Transverse colon (tissue), 4 donors: ENCODE measurements at regions not wholly inside any gene's neighbourhood (a gene's known extent, or its start where the extent isn't known, plus 50 kb on each side); places are given as distances from the start of the nearest gene placed in this dataset.

Source experiments
- DNase-seq: peaks from one replicate; pipeline ENCODE4 v3.0.0-alpha.2; 2019
- H3K27ac ChIP-seq, 4 donors: fragments of 200-600 bp; sonication (generic); 2 replicates each; pipeline ENCODE4 v1.5.1; 2016 to 2018; ENCODE audit warnings: inconsistent platforms in 4 of 4
- H3K27me3 ChIP-seq: fragments of 200-600 bp; sonication (generic); 2 replicates; pipeline ENCODE4 v1.5.1; 2017; ENCODE audit warnings: inconsistent platforms
- H3K36me3 ChIP-seq, 4 donors: fragments of 200-600 bp; sonication (generic); 2 replicates each; pipeline ENCODE4 v1.5.1; 2017 to 2019; ENCODE audit warnings: inconsistent platforms in 4 of 4
- H3K4me1 ChIP-seq, 4 donors: fragments of 200-600 bp; sonication (generic); 2 replicates each; pipeline ENCODE4 v1.5.1; 2017 to 2020; ENCODE audit warnings: inconsistent platforms in 4 of 4
- H3K4me3 ChIP-seq, 4 donors: fragments of 200-600 bp; sonication (generic); 1 replicate in 1 of 4; 2 replicates in 3 of 4; pipeline versions ENCODE4 v1.5.1 to v1.6.1; 2017 to 2019; ENCODE audit warnings: inconsistent platforms in 4 of 4
- H3K9me3 ChIP-seq, 2 donors: fragments of 200-600 bp; sonication (generic); 2 replicates each; pipeline ENCODE4 v1.5.1; 2017 to 2019; ENCODE audit warnings: inconsistent platforms in 2 of 2
- CTCF ChIP-seq, 5 experiments: fragments of 200-600 bp in 3 of 5; fragments of 450-650 bp in 2 of 5; sonication (generic) in 3 of 5; IDR thresholded peaks; 1 replicate in 2 of 5; 2 replicates in 3 of 5; pipeline ENCODE4 v1.5.1; 2016 to 2017; ENCODE audit warnings: antibody characterized with exemption in 5 of 5, inconsistent platforms in 3 of 5, mild to moderate bottlenecking in 2 of 5, moderate library complexity in 1 of 5
- EP300 ChIP-seq: sonication (generic); formaldehyde crosslinking; IDR thresholded peaks from one replicate; pipeline ENCODE4 v1.6.1; 2017; ENCODE audit warnings: antibody characterized with exemption, low read depth
- POLR2A ChIP-seq: fragments of 450-650 bp; IDR thresholded peaks from one replicate; pipeline ENCODE4 v1.6.1; 2016; ENCODE audit warnings: antibody characterized with exemption, mild to moderate bottlenecking, moderate library complexity
- POLR2AphosphoS5 ChIP-seq, 3 donors: sonication (generic); formaldehyde crosslinking; IDR thresholded peaks; one replicate each; pipeline ENCODE4 v1.6.1; 2016; ENCODE audit warnings: antibody characterized with exemption in 3 of 3
- WGBS, 2 donors: methylation state at CpG; one replicate each; pipeline ENCODE4 v1.1.5; 2018; ENCODE audit warnings: low coverage in 1 of 2; 5-methylcytosine and 5-hydroxymethylcytosine counted together
- in situ Hi-C, 4 donors: fragments of 200-750 bp; cut with MboI; loops; one replicate each; pipeline versions ENCODE4 v1.15.0 to v1.15.1; 2017; ENCODE audit warnings: low sequenced_read_pairs in 3 of 4, low pct_ligation_motif_present in 1 of 4, low pct_unique_long_range_greater_than_20kb in 1 of 4
- intact Hi-C: fragments of 100-400 bp; cut with DNase I; formaldehyde crosslinking; loops from one replicate; pipeline ENCODE4 v1.15.1; 2023; ENCODE audit warnings: low total_unique reads

- Histone ChIP-seq H3K9me3 (no peaks in the 10 kb centered on the region), H3K4me3 (no peak overlapping the region), H3K27me3 (no peaks in the 10 kb centered on the region), H3K36me3 (no peaks in the 10 kb centered on the region), H3K4me1 (no peaks in the 10 kb centered on the region), H3K27ac (no peak overlapping the region)
- no peak for DNase-seq
- TF ChIP-seq EP300 (no peak), POLR2AphosphoS5 (IDR thresholded peaks at IDR 0.05) (no peak), CTCF (IDR thresholded peaks at IDR 0.05) (no peak), POLR2A (no peak)
- intact Hi-C loops (no loop called here), in situ Hi-C loops (no loop called here)
- 73 to 88% methylated on average over 2 of the region's 2 CpGs for WGBS, 2 donors
These were observed 420.4 kb downstream of the EFNB2 start for GRCh38 chr13:106115081-106115480.

GRCh38 chr13:106113796-106114195 lies 421.7 kb downstream of the EFNB2 start:
- WGBS, 2 donors = 50 to 73% methylated on average over 1 of the region's 1 CpG

GRCh38 chr13:106112191-106112590 lies 423.3 kb downstream of the EFNB2 start:
- Histone ChIP-seq H3K27ac (no peak overlapping the region), H3K36me3 (no peaks in the 10 kb centered on the region), H3K4me3 (no peak overlapping the region), H3K4me1 (peaks cover 0 to 6% (median 2%) of the 10 kb centered on the region in 4 donors), H3K9me3 (no peaks in the 10 kb centered on the region), H3K27me3 (no peaks in the 10 kb centered on the region)
- no peak for DNase-seq
- no peak for TF ChIP-seq EP300
- no peak for TF ChIP-seq CTCF (IDR thresholded peaks at IDR 0.05)
- no peak for TF ChIP-seq POLR2A
- no peak for TF ChIP-seq POLR2AphosphoS5 (IDR thresholded peaks at IDR 0.05)
- intact Hi-C loops (no loop called here), in situ Hi-C loops (no loop called here)
- 82 to 85% methylated on average over 3 of the region's 3 CpGs for WGBS, 2 donors

More at GRCh38 chr13:106113796-106114195, 421.7 kb downstream of the EFNB2 start:
- H3K36me3 ChIP-seq = no peaks in the 10 kb centered on the region
- H3K4me1 ChIP-seq = peaks cover 0 to 2% (median under 1%) of the 10 kb centered on the region in 4 donors
- H3K27me3 ChIP-seq = no peaks in the 10 kb centered on the region
- no peak for TF ChIP-seq CTCF (IDR thresholded peaks at IDR 0.05)
- no peak for TF ChIP-seq EP300
- no peak for TF ChIP-seq POLR2AphosphoS5 (IDR thresholded peaks at IDR 0.05)
- TF ChIP-seq POLR2A = no peak
- in situ Hi-C loops = no loop called here
- no peak overlapping the region for H3K4me3 ChIP-seq
- H3K9me3 ChIP-seq = no peaks in the 10 kb centered on the region
- H3K27ac ChIP-seq = no peak overlapping the region
- intact Hi-C loops = no loop called here
- DNase-seq = no peak

- TF ChIP-seq POLR2AphosphoS5 (IDR thresholded peaks at IDR 0.05) = no peak
- no peak for TF ChIP-seq CTCF (IDR thresholded peaks at IDR 0.05)
- no peak for TF ChIP-seq POLR2A
- TF ChIP-seq EP300 = no peak
- H3K4me3 ChIP-seq = no peak overlapping the region
These were observed 425.1 kb downstream of the EFNB2 start for GRCh38 chr13:106110241-106110855.

More at GRCh38 chr13:106110241-106110855, 425.1 kb downstream of the EFNB2 start:
- DNase-seq = no peak
- Histone ChIP-seq H3K36me3 (no peaks in the 10 kb centered on the region), H3K27me3 (no peaks in the 10 kb centered on the region), H3K27ac (no peak overlapping the region), H3K9me3 (no peaks in the 10 kb centered on the region), H3K4me1 (peaks cover 0 to 6% (median 2%) of the 10 kb centered on the region in 4 donors)
- WGBS, 2 donors = 92 to 94% methylated on average over 7 to 8 of the region's 8 CpGs
- in situ Hi-C loops (no loop called here), intact Hi-C loops (no loop called here)
